GM12878 (cell line): ENCODE measurements at regions not wholly inside any gene's neighbourhood (a gene's known extent, or its start where the extent isn't known, plus 50 kb on each side); places are given as distances from the start of the nearest gene placed in this dataset.

Source experiments
- ATAC-seq: fragments of 200-7000 bp; cut with Tn5 transposase; 3 replicates; pipeline ENCODE4 v1.9.1; 2020; ENCODE audit warnings: mild to moderate bottlenecking, moderate library complexity
- BruUV-seq: library from RNA; stranded (reverse); fragments of 400-500 nt; replicated peaks from 2 replicates; lab custom pipeline; 2021; lab: Mats Ljungman, UMichigan
- CTCF ChIA-PET: fragments of 300-600 bp; sonication (Branson Sonifier 250); formaldehyde crosslinking; extraction: SDS; loops from one replicate; lab custom pipeline; 2021; ENCODE audit warnings: inconsistent platforms; lab: Yijun Ruan, JAX
- POLR2A ChIA-PET: fragments of 350-600 bp; formaldehyde crosslinking; extraction: SDS; loops from one replicate; lab custom pipeline; 2021; ENCODE audit warnings: inconsistent platforms; lab: Charles Lee
- RAD21 ChIA-PET: fragments of 300-600 bp; sonication (Branson Sonifier 250); formaldehyde crosslinking; loops from one replicate; lab custom pipeline; 2023; ENCODE audit warnings: antibody characterized with exemption; ENCODE audit not compliant: unreplicated experiment; lab: Charles Lee
- SMC1A ChIA-PET: fragments of 300-600 bp; sonication (Branson Sonifier 250); formaldehyde crosslinking; loops from one replicate; lab custom pipeline; 2023; ENCODE audit not compliant: unreplicated experiment, uncharacterized antibody; lab: Charles Lee
- DNase-seq: peaks from one replicate; pipeline ENCODE4 v3.0.0-alpha.2; 2011; ENCODE audit warnings: low read depth, low spot score
- FAIRE-seq: peaks from 3 replicates; lab custom pipeline; 2011; peaks lifted over from hg19 to GRCh38; lab: Jason Lieb, UNC
- H2AFZ ChIP-seq: 2 replicates; pipeline ENCODE4 v1.6.0; 2011; ENCODE audit warnings: low read depth, low read length, control low read depth; ENCODE audit not compliant: control insufficient read depth
- H3K27ac ChIP-seq: 2 replicates; pipeline ENCODE4 v1.5.1; 2011; ENCODE audit warnings: control low read depth; ENCODE audit not compliant: control insufficient read depth, insufficient read depth
- H3K27me3 ChIP-seq, 2 experiments: replicated peaks in 1 of 2; 2 replicates each; pipeline versions ENCODE4 v1.6.0 to v1.6.1; 2011; ENCODE audit warnings: low read length in 1 of 2; ENCODE audit not compliant: control insufficient read depth in 2 of 2, insufficient read depth in 2 of 2
- H3K36me3 ChIP-seq, 2 experiments: 2 replicates each; pipeline ENCODE4 v1.5.1; 2011; ENCODE audit warnings: low read length in 1 of 2; ENCODE audit not compliant: control insufficient read depth in 2 of 2, insufficient read depth in 2 of 2
- H3K4me1 ChIP-seq: 2 replicates; pipeline ENCODE4 v1.6.1; 2011; ENCODE audit warnings: mild to moderate bottlenecking, low read length, moderate library complexity, mixed read lengths; ENCODE audit not compliant: control insufficient read depth, insufficient read depth
- H3K4me2 ChIP-seq: 2 replicates; pipeline ENCODE4 v1.6.0; 2011; ENCODE audit warnings: control low read depth; ENCODE audit not compliant: control insufficient read depth, insufficient read depth
- H3K4me3 ChIP-seq: fragments of 200-600 bp; sonication (generic); 2 replicates; pipeline ENCODE4 v1.5.1; 2016
- H3K79me2 ChIP-seq: 2 replicates; pipeline ENCODE4 v1.6.0; 2011; ENCODE audit warnings: low read length; ENCODE audit not compliant: control insufficient read depth, insufficient read depth
- H3K9ac ChIP-seq: 2 replicates; pipeline ENCODE4 v1.8.0; 2011; ENCODE audit warnings: low read length, control low read depth, mixed read lengths; ENCODE audit not compliant: control insufficient read depth, insufficient read depth
- H3K9me3 ChIP-seq: replicated peaks from 3 replicates; pipeline ENCODE4 v1.5.1; 2011; ENCODE audit warnings: mild to moderate bottlenecking, low read length; ENCODE audit not compliant: control insufficient read depth, insufficient read depth
- H4K20me1 ChIP-seq: 2 replicates; pipeline ENCODE4 v1.6.0; 2011; ENCODE audit not compliant: control insufficient read depth, insufficient read depth
- BCLAF1 ChIP-seq: fragments of 450-650 bp; IDR thresholded peaks from 2 replicates; pipeline ENCODE4 v1.6.1; 2017; ENCODE audit warnings: antibody characterized with exemption, mild to moderate bottlenecking, moderate library complexity
- BMI1 ChIP-seq: fragments of 450-650 bp; IDR thresholded peaks from 2 replicates; pipeline ENCODE4 v1.6.1; 2016; ENCODE audit warnings: mild to moderate bottlenecking, moderate library complexity, borderline replicate concordance
- CREB1 ChIP-seq: IDR thresholded peaks from 2 replicates; pipeline ENCODE4 v1.6.1; 2012; ENCODE audit warnings: low read depth, mild to moderate bottlenecking, inconsistent platforms
- EZH2 ChIP-seq: IDR thresholded peaks from 2 replicates; pipeline ENCODE4 v1.6.1; 2012; ENCODE audit warnings: low read depth, mild to moderate bottlenecking, control low read depth, inconsistent platforms, low read length, borderline replicate concordance; ENCODE audit not compliant: control insufficient read depth
- GABPA ChIP-seq: IDR thresholded peaks from 2 replicates; pipeline ENCODE4 v1.6.1; 2014; ENCODE audit warnings: antibody characterized with exemption, low read depth, mild to moderate bottlenecking, inconsistent platforms
- HCFC1 ChIP-seq: fragments of 150-350 bp; IDR thresholded peaks from 2 replicates; pipeline ENCODE4 v1.6.1; 2014; ENCODE audit warnings: low read length
- HDAC6 ChIP-seq: fragments of 200-600 bp; sonication (generic); IDR thresholded peaks from one replicate; pipeline ENCODE4 v1.8.0; 2017; ENCODE audit warnings: antibody characterized with exemption; ENCODE audit not compliant: unreplicated experiment
- KAT2A ChIP-seq: conservative IDR thresholded peaks from 2 replicates; pipeline ENCODE4 v1.6.1; 2011; ENCODE audit warnings: low read depth, low read length; ENCODE audit not compliant: control insufficient read depth
- LARP7 ChIP-seq: fragments of 450-650 bp; IDR thresholded peaks from 2 replicates; pipeline ENCODE4 v1.6.1; 2017; ENCODE audit warnings: mild to moderate bottlenecking
- NR2C1 ChIP-seq: fragments of 450-650 bp; IDR thresholded peaks from 2 replicates; pipeline ENCODE4 v1.6.1; 2017; ENCODE audit warnings: antibody characterized with exemption, mild to moderate bottlenecking, moderate library complexity
- PAX5 ChIP-seq: IDR thresholded peaks from 2 replicates; pipeline ENCODE4 v1.6.1; 2011; ENCODE audit warnings: low read depth, low read length, borderline replicate concordance
- RFX5 ChIP-seq: IDR thresholded peaks from 2 replicates; pipeline ENCODE4 v1.6.1; 2011; ENCODE audit warnings: low read depth, low read length, improper control_type of control experiment
- SIN3A ChIP-seq: IDR thresholded peaks from 2 replicates; pipeline ENCODE4 v1.6.1; 2012; ENCODE audit warnings: low read depth, low read length, improper control_type of control experiment
- SUPT20H ChIP-seq: IDR thresholded peaks from 2 replicates; pipeline ENCODE4 v1.6.1; 2011; ENCODE audit warnings: low read depth, mild to moderate bottlenecking, low read length, moderate library complexity, borderline replicate concordance; ENCODE audit not compliant: control insufficient read depth
- YY1 ChIP-seq: IDR thresholded peaks from 2 replicates; pipeline ENCODE4 v1.6.1; 2011; ENCODE audit warnings: low read depth, mild to moderate bottlenecking, low read length
- ZNF207 ChIP-seq: fragments of 450-650 bp; IDR thresholded peaks from 2 replicates; pipeline ENCODE4 v1.6.1; 2014; ENCODE audit warnings: antibody characterized with exemption, mild to moderate bottlenecking, borderline replicate concordance
- WGBS: methylation state at CpG from one replicate; pipeline ENCODE4 v1.1.6; 2016; ENCODE audit warnings: low lambda C conversion rate; ENCODE audit not compliant: insufficient replicate concordance, insufficient coverage; ENCODE audit errors: missing lambda C conversion rate; 5-methylcytosine and 5-hydroxymethylcytosine counted together
- in situ Hi-C: fragments of 300-500 bp; cut with MboI; formaldehyde crosslinking; loops from 9 replicates; pipeline ENCODE4 v1.14.3; 2018; ENCODE audit warnings: mixed read lengths
- intact Hi-C: fragments of 100-400 bp; cut with micrococcal nuclease; formaldehyde crosslinking; loops from one replicate; pipeline ENCODE4 v1.14.2; 2022; ENCODE audit not compliant: unreplicated experiment
- TF ChIP-seq, protein P1 (sequence below): fragments of 450-650 bp; formaldehyde crosslinking; IDR thresholded peaks from 2 replicates; pipeline ENCODE4 v1.4.0; 2020; ENCODE audit warnings: mild to moderate bottlenecking, moderate library complexity

GRCh38 chr11:130638624-130639023, 190.2 kb downstream of the ADAMTS15 start:
- ChIA-PET RAD21 (no interaction called here), POLR2A (no interaction called here), SMC1A (no interaction called here), CTCF (no interaction called here)
- no peaks in the 10 kb centered on the region for H4K20me1 ChIP-seq
- H3K4me1 ChIP-seq = no peaks in the 10 kb centered on the region
- in situ Hi-C loops (no loop called here), intact Hi-C loops (no loop called here)
- H3K9me3 ChIP-seq = no peaks in the 10 kb centered on the region
- no TSS peak for BruUV-seq
- no peak overlapping the region for H2AFZ ChIP-seq
- H3K27me3 ChIP-seq = no peaks in the 10 kb centered on the region; a peak in 1 of 4 replicates
- H3K4me2 ChIP-seq = no peak overlapping the region
- ATAC-seq = no peak
- H3K27ac ChIP-seq = no peak overlapping the region
- no peak for TF ChIP-seq SUPT20H
- TF ChIP-seq RFX5 = no peak
- TF ChIP-seq KAT2A = no peak
- TF ChIP-seq, protein P1, sequence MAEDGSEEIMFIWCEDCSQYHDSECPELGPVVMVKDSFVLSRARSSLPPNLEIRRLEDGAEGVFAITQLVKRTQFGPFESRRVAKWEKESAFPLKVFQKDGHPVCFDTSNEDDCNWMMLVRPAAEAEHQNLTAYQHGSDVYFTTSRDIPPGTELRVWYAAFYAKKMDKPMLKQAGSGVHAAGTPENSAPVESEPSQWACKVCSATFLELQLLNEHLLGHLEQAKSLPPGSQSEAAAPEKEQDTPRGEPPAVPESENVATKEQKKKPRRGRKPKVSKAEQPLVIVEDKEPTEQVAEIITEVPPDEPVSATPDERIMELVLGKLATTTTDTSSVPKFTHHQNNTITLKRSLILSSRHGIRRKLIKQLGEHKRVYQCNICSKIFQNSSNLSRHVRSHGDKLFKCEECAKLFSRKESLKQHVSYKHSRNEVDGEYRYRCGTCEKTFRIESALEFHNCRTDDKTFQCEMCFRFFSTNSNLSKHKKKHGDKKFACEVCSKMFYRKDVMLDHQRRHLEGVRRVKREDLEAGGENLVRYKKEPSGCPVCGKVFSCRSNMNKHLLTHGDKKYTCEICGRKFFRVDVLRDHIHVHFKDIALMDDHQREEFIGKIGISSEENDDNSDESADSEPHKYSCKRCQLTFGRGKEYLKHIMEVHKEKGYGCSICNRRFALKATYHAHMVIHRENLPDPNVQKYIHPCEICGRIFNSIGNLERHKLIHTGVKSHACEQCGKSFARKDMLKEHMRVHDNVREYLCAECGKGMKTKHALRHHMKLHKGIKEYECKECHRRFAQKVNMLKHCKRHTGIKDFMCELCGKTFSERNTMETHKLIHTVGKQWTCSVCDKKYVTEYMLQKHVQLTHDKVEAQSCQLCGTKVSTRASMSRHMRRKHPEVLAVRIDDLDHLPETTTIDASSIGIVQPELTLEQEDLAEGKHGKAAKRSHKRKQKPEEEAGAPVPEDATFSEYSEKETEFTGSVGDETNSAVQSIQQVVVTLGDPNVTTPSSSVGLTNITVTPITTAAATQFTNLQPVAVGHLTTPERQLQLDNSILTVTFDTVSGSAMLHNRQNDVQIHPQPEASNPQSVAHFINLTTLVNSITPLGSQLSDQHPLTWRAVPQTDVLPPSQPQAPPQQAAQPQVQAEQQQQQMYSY (CRISPR knock-in tag) = no peak
- TF ChIP-seq YY1 = no peak
- no peak for TF ChIP-seq HCFC1
- no peak for TF ChIP-seq ZNF207
- TF ChIP-seq NR2C1 = no peak
- TF ChIP-seq HDAC6 = no peak
- no peak for TF ChIP-seq BMI1
- TF ChIP-seq BCLAF1 = no peak
- no peak for TF ChIP-seq CREB1
- no peak for TF ChIP-seq LARP7
- no peak for TF ChIP-seq GABPA
- no peak for TF ChIP-seq SIN3A
- TF ChIP-seq PAX5 = no peak
- TF ChIP-seq EZH2 = no peak
- WGBS = 59% methylated on average over 3 of the region's 3 CpGs
- no peaks in the 10 kb centered on the region for H3K36me3 ChIP-seq
- no peak overlapping the region for H3K9ac ChIP-seq
- DNase-seq = no peak
- H3K4me3 ChIP-seq = no peak overlapping the region
- FAIRE-seq = no peak
- no peaks in the 10 kb centered on the region for H3K79me2 ChIP-seq
